GM21619 (cell line): ENCODE measurements at regions not wholly inside any gene's neighbourhood (a gene's known extent, or its start where the extent isn't known, plus 50 kb on each side); places are given as distances from the start of the nearest gene placed in this dataset.

Experiments used
- ATAC-seq: cut with Tn5 transposase; IDR thresholded peaks from one replicate; pipeline ENCODE4 v1.9.1; 2021; ENCODE audit not compliant: unreplicated experiment

DNA sequence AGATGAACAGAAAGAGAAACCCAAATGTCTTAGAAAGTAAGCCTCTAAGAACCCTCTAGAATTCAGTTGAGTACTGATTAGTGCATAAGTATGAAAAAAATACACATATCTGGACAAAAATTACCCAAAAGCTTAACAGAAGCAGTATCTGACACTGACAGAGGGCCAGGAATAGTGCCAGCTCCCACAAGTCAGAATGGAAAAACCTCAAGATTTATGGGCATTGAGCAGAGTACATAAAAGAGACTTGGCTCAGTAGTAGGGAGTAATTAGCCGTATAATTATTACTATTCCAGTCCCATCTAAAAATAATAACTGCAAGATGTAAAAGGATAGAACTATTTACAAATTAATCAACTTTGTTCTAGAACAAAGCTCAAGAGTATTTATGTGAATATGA is 834.5 kb downstream of the FAM181B start:
- no peak for ATAC-seq

DNA sequence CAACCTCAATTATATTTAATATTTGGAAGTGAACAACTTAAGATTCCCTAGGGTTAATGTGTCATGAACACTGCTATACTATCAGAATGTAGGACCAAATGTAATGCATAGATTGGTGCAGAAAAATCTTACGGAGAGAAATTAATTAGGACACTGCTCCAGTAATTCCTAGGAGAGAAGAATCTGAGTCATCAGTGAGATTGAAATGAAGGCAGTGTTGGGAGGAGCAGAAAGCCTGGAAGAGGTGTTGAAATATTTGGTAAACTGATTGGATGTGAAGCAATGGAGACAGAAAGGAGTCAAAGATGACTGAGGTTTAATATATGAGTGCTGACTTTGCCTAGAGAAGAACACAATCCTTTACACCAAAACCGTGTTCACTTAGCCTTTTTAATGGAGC is 836.0 kb downstream of the FAM181B start:
- no peak for ATAC-seq

GRCh38 chr11:81895258-81895657 is 838.4 kb downstream of the FAM181B start:
- ATAC-seq: peak; percentile 45

GRCh38 chr11:81892770-81893635 is 840.7 kb downstream of the FAM181B start:
- ATAC-seq: no peak

DNA sequence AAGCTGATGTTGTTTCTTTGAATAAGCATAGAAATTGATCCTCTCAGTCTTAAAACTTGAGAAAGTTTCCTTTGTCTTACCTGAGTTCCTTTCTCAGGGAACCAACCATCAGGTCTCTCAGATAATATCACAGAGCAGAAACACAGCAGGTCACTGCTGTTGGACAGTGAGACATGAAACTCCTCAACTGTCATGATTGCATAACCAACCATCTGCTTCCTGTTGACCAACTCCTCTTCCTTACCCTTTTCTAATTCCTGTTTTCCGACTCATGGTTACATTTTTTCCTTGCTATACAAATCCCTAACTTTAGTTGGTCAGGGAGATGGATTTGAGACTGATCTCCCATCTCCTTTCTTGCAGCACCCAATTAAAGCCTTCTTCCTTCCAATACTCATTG is 845.3 kb downstream of the FAM181B start:
- no peak for ATAC-seq

DNA sequence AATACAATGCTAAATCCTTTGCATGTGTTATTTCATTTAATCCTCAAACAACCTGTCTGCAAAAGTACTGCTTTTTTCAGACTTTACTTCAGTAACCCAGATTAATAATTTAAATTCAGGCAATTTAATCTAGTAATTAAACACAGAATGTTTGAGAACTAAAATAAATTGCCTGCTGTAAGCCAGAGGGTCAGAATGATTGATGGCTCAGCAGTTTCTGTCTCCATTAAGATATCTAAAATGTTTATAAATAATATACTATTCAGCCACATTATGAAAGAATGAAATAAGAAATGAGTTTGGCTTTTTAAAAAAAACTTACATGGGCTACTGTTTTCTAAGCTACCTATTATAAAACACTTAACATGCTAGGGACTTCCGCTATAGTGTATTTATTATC is 846.0 kb downstream of the FAM181B start:
- ATAC-seq: no peak

DNA sequence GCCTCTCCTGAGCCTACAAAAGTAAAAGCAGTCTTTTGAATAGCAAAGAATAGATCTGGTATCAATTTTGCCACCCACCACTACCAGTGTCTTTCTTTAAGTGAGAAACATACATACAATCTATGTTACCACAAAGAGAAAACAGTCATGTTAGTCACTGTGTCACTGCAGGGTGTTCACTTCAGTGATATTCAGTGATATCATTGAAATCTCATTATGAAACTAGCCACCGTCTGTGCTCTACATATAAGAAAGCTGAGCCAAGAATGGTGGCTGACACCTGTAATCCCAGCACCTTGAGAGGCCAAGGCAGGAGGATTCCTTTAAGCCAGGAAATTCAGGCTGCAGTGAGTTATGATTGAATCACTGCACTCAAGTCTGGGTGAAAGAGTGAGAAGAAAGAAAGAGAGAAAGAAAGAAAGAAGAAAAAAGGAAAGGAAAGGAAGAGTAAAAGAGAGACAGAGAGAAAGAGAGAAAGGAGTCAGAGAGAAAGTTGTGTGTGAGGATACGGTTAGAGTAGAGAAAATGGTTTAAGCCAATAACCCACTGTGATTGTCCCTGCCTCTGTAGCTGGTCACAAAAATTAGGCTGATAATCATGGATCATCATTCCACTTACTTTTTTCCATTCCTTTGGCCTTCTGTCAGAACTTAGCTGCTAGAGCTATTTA is 847.1 kb downstream of the FAM181B start:
- no peak for ATAC-seq

- peak; percentile 33 for ATAC-seq
These were observed 859.0 kb downstream of the FAM181B start for GRCh38 chr11:81874635-81875034.

DNA sequence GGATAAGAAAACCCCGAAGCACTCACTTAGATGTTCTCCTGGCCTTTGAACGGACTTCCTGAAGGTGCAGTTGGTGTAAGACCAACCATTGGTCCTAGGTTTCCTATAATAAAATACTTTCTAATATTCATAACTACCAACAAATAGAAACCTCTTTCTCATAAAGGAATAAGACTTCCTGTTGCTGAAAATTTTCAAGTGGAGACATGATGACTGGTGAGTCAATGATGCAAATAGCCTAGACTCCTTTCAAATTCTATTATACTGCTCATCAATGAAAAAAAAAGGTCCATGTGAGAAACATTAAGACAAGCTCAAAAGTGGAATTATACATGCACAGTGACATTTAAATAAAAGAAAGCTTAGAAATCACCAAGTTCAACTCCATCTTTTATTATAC is 862.8 kb downstream of the FAM181B start:
- no peak for ATAC-seq

- ATAC-seq: peak; percentile 59
These were observed 863.6 kb downstream of the FAM181B start for GRCh38 chr11:81870066-81870412.

DNA sequence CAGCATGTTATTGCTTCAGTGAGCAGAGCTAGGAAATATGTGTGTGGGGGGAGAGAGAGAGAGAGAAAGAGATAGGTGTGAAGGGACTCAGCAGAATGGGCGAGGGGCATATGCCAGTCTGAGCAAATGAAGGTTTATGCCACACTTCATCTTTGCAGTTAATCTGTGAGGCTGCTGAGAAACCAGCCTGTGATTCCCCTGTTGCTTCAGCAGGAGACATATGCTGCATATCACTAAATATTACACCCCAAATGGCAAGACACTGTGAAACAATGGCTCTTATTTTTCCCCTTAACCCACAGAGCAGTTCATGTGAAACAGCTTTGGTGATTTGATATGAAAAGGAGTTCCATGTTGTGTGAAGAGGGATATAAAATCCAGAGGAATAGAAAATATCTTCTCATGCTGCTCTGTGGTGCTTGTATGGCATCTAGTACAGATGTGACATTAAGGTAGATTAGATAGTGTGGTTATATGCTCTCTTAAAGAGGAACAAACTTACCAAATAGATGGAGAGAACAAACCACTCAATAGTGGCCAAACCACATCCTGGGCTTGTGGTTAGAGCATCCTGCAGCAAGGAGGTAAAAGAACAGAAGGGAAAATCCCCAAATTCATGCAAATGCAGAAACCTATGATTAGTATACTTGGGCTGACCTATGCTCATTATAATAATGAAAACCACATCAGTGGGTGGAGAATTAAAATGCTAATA is 864.2 kb downstream of the FAM181B start:
- ATAC-seq: peak; percentile 89

- ATAC-seq: no peak
These were observed 866.8 kb downstream of the FAM181B start for GRCh38 chr11:81866896-81867295.

GRCh38 chr11:81857386-81857785 is 876.3 kb downstream of the FAM181B start:
- ATAC-seq: no peak

GRCh38 chr11:81853791-81854190 is 879.9 kb downstream of the FAM181B start:
- ATAC-seq: no peak

DNA sequence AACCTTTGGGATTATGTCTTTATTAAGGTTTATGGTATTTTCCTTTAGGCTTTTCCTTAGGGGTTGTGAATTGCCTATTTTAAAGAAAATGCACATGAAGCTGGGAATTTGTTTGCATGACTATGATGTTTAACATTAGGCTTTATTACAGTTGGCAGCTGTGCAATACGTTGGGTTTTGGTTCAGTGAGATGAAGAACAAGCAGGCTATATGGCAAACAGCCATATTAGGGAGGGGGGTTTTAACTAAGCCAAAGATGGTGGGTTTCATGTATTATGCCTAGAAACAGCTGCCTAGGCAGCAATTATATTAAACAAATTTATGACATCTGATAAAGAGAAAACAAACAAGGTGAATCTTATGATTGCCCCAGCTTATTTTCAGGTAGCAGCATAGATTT is 880.8 kb downstream of the FAM181B start:
- ATAC-seq: no peak

- no peak for ATAC-seq
These were observed 893.3 kb downstream of the FAM181B start for GRCh38 chr11:81840380-81840779.

DNA sequence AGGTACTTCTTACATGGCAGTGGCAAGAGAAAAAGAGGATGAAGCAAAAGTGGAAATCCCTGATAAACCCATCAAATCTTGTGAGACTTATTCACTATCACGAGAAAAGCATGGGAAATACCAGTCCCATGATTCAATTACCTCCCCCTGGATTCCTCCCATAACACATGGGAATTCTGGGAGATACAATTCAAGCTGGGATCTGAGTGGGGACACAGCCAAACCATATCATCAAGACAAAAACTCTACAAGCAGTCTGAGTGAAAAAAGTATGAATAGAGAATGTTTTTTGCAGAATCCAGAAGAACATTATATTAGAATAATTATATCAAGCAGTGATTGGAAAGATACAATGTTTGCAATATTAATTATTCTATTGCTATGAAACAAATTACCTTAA is 893.7 kb downstream of the FAM181B start:
- ATAC-seq: no peak

GRCh38 chr11:81839016-81839415 is 894.6 kb downstream of the FAM181B start:
- no peak for ATAC-seq

DNA sequence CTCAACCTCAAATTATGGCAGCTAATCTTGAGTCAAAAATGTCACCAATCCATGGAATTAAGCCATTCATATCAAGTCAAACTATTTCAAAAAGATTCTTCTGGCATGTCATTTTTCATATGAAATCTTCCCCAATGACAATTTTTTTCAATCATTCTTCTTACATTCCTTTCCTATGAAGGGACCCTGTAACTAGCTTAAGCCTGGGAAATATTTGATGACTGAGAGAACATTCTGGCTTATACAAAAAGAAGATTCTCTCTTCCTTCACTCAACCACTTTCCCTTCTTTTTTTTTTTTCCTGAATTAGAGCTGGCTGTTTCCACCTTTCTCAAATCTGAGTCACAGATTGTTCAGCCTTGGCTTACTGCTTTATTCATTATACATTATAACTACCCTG is 903.7 kb downstream of the FAM181B start:
- ATAC-seq: no peak

GRCh38 chr11:81825346-81825745 is 908.3 kb downstream of the FAM181B start:
- no peak for ATAC-seq

- no peak for ATAC-seq
These were observed 914.2 kb downstream of the FAM181B start for GRCh38 chr11:81819462-81819861.

- no peak for ATAC-seq
These were observed 928.8 kb downstream of the FAM181B start for GRCh38 chr11:81804858-81805257.
